Stimulated activated CD4-positive, alpha-beta T cell treated with anti-CD3 and anti-CD28 coated beads, TNF-alpha, amount 100 ng/mL, for 1 hour (primary cell): ENCODE measurements at regions not wholly inside any gene's neighbourhood (a gene's known extent, or its start where the extent isn't known, plus 50 kb on each side); places are given as distances from the start of the nearest gene placed in this dataset.
"Not testable (repeated sequence)": the region's sequence is repeated elsewhere in the genome, so short reads cannot be mapped to it uniquely, and the experiment has no call there.

Source experiments
- DNase-seq, 3 donors: peaks; one replicate each; pipeline ENCODE4 v3.0.0-alpha.2; 2020; ENCODE audit warnings: low read depth in 3 of 3, low spot score in 1 of 3

DNA sequence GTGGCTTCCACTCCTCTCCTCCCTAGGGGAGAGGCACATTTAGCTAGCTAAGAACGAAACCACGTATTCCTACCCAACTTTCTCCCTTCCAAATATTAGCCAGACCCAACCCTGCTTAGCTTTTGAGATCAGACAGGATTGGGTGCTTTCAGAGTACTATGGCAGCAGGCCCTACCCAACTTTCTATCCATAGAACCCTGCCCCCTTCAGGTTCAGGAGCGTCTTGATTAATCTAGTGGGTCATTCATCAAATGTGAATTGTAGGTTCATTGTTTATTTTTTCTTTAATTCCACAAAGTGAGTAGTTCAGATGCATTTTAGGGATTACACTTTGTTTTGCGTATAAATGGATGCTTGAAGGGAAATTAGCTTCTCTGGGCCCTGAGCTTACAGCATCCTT, 188.3 kb downstream of the MIB1 start:
- DNase-seq = no peak

DNA sequence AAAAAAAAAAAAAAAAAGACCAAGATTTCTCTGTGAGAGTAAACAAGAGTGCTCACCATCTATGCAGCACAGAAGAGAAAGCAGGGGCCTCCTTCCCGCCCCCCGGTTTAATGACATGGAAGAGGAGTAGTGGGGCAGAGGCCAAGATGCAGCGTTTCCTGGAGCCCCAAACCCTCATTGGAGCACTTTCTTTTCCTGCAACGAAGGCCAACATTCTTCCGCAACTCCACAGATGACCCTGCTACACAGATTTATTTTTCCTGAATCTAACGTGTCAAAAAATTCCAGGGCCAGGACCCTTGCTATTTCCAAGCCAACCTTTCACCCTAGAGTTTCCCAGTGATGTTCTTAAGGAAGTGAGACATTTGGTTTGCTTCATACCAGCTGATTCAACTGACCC, 189.6 kb downstream of the MIB1 start:
- DNase-seq = no peak

DNA sequence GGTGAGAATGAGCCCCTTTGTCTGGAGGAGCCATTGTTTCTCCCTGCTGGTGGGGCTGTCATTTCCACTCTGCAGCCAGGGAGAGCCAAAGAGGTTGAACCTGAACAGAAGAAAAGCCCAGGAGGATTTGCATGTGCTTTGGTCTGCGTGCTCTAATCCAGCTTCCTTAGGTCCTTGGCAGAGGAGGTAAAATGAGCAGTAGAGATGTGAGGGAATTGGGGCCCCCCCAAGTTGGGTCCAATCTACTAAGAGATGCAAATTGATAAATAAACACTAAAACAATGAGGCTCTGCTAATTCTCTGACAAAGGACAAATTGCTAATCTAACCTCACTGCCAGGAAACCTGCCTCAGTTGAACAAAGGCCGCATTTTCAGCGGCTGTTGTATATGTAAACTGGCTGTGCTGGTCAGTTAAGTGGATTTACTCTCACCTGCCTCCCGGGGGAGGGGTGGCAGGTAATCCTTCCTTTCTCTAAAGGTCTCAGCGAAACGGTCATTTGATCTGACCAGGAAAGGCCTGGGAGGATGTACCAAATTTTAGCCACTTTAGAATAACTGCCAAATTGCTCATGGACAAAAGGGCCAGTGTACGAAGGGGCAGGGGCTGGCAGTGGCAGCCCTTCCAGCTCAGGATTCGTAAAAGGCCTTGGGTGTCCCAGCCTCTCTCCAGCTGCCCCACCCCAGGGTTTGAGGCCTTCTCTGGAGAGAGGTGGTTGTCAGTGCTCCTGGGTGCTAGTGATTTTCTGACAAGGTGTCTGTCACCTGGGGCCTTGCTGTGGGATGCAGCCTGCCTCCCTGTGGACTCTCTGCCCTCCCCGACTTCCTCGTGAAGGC, 193.6 kb downstream of the MIB1 start:
- DNase-seq = no peak

DNA sequence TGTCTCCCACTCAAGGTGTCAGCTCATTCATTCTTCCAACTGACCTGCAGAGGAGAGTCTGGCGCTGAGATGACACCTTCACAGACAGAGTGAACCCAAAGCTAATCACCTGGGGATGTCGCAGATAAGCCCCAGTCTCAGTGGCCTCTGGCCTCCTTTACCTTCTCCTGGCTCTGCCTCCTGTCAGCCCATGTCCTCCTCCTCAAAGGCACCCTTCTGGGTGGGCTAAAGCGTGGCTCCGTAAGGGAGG, 194.1 kb downstream of the MIB1 start:
- DNase-seq = no peak

DNA sequence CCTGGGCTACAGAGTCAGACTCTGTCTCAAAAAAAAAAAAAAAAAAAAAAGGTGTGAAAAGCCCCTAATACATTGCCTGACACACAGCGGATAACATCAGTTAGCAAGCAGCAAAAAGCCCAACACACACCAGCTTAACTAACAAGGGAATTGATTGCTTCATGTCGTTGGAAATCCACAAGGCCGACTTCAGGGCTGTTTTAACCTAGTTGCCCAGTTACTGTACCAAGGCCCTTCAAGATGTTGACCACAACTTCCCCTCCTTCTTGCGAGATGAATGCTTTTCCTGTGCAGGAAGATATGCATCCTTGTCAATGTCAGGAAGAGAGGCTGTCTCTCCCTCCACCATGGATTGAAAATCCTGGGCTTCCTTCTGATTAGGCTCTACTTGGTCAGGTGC, 202.9 kb downstream of the MIB1 start:
- DNase-seq = no peak

DNA sequence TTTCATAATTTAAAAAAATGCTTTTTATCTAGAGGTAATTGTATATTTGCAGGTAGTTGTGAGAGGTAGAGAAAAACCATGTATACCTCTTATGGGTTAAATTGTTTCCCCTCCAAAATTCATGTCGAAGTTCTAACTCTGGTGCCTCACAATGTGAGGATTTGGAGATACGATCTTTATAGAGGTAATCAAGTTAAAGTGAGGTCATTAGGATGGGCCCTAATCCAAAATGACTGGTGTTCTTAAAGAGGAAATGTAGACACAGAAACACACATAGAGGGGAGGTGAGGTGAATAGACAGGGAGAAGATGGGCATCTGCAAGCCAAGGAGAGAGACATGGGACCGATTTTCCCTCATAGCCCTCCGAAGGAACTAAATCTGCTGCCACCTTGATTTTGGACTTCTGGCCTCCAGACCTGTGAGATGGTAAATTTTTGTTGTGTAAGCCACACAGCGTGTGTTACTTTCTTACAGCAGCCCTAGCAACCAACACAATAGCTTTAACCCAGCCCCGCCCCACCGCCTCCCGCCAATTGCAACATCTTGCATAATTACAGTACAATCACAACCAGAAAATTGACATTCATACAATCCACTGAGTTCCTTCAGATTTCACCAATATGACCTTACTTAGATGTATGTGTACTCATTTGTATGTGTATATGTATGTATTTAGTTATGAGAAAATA, 208.9 kb downstream of the MIB1 start:
- no peak for DNase-seq

DNA sequence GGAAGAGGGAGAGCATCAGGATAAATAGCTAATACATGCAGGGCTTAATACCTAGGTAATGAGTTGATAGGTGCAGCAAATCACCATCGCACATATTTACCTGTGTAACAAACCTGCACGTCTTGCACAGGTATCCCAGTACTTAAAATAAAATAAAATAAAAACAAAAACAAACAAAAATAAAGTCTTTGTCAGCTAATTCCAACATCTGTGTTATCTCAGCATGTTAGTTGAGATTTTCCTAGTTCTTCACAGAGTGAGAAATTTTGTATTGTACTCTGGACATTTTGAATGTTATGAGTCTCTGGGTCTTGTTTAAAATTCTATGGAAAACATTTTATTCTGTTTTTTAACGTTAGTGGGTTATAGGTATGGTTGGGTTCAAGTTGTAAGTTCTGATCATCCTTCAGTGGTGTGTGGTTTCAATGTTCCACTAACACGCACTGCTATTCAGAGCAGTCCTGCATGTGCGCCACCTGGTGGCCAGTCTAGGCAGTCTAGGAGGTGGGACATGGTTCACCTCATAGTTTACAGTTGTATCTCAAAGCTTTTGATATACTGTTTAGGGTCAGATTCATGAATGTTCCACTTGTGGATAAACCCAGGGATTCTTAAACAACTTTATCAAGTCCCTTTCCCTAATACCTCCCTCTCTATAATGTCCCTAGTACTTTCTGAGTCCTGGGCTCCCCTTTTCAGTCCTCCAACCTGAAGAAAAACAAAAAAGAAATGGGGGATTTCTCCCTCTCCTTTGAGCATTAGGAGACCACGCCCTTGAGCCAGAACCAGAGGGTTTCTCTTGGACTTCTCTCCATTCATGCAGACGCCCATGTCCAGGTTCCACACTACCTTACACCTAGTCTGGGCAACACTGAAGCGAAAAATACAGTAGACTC, 213.4 kb upstream of the GATA6 start:
- DNase-seq = peak; percentile 48 to 76 (median 50)

DNA sequence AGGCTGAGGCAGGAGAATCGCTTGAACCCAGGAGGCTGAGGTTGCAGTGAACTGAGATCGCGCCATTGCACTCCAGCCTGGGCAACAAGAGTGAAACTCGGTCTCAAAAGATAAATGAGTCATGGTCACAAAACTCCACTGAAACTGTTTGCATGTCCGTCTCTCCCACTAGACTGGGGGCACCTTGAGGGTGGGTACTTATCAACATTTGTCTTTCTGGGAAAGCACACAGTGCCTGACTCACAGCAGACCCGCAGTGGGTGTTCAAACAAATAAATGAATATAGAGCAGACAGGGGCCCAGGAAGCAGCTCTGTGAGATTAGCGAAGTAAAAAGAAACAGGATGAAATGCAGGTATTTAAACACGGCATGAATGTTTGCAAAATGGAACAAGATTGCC, 211.1 kb upstream of the GATA6 start:
- DNase-seq = no peak

DNA sequence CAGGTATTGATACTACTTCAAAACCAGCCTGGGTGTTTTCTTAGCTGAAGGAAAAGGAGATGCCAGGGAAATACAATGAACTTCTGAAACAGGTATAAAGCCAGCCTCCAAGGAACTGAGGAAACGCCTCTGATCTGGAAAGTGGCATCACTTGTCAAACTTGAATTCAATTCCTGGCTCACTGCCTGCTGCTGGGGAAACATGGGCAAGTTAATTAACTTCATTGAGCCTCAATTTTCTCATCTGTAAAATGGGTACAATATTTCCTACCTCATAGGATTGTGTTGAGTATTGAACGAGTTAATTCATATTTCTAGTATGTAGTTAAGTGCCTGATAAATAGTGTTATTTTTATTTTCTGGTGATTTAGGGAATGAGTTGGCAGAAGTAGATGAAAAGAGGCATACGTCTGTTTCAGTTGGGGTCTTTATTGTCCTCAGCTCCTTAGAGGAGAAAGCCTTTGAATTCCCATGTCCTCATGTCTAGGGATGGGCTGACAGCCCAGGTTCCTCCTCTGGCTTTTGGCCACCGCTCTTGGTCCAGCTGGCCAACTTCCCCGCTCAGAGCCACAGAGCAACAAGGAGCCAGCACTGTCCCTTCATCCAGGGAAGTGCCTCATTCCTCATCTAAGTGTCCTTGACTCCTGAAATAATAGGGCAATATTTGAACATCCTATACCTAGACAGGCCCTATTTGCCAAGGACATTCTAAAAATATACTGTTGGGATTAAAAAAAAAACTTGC, 210.5 kb upstream of the GATA6 start:
- DNase-seq = no peak

DNA sequence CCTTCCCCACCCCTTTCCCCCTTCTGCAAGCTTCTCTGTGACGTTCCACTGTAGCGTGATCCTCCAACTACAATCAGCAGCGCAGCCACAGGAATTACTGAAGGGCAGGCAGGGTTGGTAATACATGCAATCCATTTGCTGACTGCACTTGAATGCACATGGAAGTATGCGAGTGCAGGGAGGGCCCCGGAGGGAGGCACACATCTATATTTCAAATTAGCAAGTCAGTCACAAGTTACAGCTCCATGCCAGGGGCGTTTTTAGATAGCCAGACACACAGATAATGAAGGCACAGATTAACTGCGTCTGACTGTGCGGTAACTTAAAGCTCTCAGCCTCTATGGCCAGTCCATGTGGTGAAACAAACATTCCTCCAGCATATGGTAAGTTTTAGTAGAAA, 209.2 kb upstream of the GATA6 start:
- DNase-seq = no peak

DNA sequence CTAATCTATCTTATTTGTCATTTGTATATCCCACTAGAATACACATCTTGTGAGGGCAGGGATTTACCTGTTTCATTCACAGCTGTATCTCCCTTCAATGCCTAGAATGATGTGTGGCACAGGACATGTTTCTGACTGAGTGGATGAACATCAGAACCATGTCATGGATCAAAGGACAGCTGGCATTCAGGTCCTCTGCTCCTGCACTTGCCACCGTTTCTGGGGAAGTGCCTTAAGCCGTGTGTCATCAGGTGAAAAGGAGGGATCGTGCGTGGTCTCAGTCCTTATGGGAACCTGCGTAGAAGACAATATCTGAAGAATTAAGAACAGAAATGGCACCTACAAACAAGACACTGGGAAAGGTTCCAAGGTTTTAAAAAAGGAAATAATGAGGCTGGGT, 206.1 kb upstream of the GATA6 start:
- DNase-seq = no peak

DNA sequence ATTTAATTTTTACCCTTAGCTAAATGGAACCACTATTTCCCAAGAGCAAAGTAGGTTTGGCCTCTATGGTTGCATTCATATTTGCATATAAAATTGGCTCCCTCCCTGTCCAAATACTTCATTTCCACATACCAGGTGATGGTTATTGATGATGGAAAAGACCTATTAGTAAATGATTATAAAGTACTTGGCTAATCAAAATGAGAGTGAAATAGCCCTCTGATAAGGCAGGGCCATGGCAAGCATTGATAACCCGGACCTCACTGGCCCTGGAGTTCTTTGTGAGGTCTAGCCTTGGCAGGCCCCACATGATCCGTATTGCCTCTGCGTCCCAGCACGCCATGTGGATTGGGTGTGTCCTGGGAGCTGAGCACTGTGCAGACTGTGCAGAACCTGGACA, 201.1 kb upstream of the GATA6 start:
- DNase-seq = no peak

DNA sequence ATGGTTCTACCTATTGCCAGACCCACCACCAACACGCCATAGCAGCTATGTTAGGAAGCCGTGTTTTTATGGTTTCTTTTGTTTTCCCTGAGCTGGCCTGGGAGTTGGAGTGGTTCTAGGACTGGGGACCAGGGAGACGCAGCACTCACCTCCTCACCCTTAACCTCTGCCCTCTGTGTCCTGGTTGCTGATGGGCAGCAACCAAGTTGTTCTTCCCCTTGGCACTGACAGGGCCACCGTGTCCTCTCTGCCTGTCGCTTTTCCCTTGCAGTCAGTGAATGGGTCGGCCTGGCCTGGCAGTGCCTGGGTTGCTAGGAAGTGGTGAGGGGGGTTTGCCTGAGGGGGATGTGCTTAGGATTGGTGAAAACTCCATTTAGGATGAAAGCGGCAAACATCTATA, 197.1 kb upstream of the GATA6 start:
- DNase-seq = no peak

DNA sequence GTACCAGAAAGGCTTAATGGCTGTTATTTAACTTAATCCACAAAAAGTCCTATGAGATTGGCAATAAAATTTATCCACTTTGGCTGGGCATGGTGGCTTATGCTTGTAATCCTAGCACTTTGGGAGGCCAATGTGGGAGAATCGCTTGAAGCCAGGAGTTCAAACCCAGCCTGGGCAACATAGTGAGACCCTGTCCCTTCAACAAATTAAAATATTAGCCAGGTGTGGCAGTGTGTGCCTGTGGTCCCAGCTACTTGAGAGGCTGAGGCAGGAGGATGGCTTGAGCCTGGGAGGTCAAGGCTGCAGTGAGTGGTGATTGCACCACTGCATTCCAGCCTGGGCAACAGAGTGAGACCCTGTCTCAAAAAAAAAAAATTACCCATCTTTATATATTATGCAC, 193.4 kb upstream of the GATA6 start:
- DNase-seq = not testable (repeated sequence)

DNA sequence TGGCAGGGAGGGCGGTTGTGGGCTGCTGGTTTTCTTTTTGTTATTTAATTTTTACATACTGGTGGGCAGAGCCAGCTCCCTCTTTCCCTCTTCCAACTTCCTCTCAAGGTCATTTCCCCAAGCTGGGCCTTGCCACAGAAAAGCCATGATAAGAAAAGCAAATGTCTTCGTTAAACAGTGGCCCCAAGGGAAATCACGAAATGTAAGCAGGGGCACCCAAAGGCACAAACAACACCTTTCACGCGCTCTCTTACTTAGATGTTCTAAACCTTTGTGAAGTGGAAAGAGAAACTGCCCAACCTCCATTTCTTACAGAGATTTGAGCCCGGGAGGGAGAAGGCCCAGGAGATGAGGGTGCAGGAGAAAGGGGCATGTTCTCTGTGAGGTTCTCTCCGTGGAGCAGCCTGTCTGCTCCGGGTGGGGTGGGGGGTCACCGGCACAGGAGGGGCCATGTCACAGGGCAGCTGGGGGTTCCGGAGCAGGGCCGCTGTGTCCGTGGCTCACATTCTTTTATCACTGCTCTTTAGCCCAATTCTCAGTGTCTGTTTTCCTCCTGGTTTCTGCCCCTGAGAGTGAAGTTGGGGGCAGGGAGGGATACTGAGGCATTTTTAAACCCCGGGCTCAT, 190.7 kb upstream of the GATA6 start:
- no peak for DNase-seq

DNA sequence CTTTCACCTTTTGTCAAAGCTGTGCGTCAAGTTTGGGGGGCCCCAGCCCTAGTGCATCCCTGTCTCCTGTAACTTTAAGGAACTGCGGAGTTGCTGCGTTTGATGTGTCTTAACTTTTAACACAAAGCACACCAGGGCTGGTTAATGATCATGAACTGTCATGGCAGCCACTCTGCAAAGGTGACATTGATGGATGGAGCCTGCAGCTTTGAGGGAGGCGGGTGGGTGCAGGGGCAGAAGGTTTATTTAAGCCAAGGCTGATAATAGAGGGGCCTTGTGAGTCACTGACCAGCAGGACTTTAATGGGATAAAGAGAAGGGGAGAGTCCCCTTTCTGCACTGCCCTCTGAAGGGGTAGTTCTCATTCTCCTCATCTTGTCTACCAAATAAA, 190.2 kb upstream of the GATA6 start:
- DNase-seq = no peak

DNA sequence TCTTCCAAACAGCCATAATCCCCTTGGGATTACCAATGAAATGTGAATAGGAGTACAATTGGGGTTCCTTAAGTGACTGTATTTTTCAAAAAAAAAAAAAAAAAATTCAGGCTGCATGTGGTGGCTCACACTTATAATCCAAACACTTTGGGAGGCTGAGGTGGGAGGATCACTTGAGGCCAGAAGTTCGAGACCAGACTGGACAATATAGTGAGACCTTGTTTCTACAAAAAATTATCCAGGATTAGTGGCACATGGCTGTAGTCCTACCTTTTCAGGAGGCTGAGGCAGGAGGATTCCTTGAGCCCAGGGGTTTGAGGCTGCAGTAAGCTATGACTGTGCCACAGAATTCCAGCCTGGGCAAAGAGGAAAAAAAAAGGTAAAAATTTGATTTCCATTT, 189.6 kb upstream of the GATA6 start:
- DNase-seq = no peak

DNA sequence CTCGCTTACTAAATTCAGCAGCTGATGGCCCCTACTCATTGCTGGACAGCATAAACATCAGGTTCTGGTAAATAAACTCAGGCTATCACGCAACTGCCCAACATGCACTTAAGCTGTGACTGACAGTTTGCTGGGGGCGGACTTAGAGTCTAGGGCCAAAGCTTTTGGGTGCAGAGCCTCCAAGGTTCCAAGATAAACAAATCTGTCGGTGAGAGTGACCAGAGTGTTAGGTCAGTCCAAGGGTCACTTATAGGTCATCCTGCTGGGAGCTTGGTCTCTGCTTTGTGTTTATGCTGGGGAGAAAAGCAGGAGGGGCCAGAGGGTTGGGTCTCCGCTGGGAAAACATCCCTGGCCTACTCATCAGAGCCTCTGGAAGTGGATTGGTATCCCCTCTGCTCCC, 188.6 kb upstream of the GATA6 start:
- DNase-seq = no peak

DNA sequence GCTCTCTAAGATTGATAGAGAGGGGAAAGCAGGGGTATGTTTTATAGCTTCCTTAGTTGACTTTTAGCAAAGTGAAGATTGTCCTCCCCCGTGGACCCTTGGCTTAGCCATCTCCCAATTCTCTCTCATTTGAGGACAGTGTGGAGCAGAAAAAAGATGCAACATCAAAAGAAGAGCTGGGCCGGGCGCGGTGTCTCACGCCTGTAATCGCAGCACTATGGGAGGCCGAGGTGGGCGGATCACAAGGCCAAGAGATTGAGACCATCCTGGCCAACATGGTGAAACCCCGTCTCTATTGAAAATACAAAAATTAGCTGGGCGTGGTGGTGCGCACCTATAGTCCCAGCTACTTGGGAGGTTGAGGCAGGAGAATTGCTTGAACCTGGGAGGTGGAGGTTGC, 187.9 kb upstream of the GATA6 start:
- not testable (repeated sequence) for DNase-seq

DNA sequence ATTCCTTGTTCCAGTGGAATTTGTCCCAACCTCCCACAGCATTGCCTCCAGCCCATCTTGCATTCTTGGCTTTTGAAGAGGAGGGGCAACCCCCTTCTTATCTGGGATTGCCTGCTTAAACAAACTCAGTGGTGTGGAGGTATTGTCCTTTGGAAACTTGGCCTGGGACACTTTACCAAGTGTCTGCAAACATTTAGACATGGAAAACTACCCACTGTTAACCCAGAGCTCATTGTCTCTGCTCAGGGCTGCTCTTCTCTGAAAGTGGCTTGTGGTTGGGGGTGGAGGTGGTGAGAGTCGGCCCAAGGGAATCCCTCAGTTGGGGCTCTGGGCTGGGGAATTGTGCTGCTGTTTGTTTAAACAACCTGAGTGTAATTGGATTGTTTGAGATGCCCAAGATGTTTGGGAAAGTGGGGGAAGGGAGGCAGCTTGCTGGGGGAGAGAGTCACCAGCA, 178.3 kb upstream of the GATA6 start:
- DNase-seq = no peak

DNA sequence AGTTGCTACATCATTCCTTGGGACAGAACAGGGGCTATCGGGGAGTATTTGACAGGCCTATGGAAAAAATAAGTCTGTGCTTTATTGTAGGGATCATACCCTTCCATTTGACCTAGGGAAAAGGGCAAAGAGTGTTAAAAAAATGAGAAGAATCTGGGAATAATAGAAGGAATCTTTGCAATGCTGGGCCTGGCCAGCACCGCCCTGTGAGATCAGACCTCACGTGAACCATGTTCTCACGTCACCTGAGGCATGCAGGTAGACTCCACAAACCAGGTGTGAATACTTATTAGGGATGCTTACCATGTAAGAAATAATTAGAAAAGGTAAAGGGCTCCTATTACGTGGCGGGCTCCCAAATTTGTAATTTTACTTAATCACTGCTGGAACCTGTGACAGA, 177.5 kb upstream of the GATA6 start:
- DNase-seq = no peak
